Lower leg skin (tissue), 3 donors: ENCODE measurements at regions not wholly inside any gene's neighbourhood (a gene's known extent, or its start where the extent isn't known, plus 50 kb on each side); places are given as distances from the start of the nearest gene placed in this dataset.

Source experiments
- CTCF ChIP-seq, 3 donors: fragments of 450-650 bp; IDR thresholded peaks; one replicate each; pipeline ENCODE4 v1.5.1; 2016; ENCODE audit warnings: antibody characterized with exemption in 3 of 3, mild to moderate bottlenecking in 3 of 3, moderate library complexity in 2 of 3
- POLR2A ChIP-seq, 2 donors: fragments of 450-650 bp; IDR thresholded peaks; one replicate each; pipeline ENCODE4 v1.6.1; 2016 to 2017; ENCODE audit warnings: antibody characterized with exemption in 2 of 2, mild to moderate bottlenecking in 1 of 2, moderate library complexity in 1 of 2

GRCh38 chr6:43847741-43848630 lies 78.0 kb downstream of the VEGFA start:
- TF ChIP-seq CTCF (IDR thresholded peaks at IDR 0.05) (no peak), POLR2A (IDR thresholded peaks at IDR 0.05) (no peak)
